Mucosa of descending colon (tissue), 3 donors: ENCODE measurements at regions not wholly inside any gene's neighbourhood (a gene's known extent, or its start where the extent isn't known, plus 50 kb on each side); places are given as distances from the start of the nearest gene placed in this dataset.

Source experiments
- ATAC-seq: fragments of 200-7000 bp; cut with Tn5 transposase; one replicate; pipeline ENCODE4 v1.9.1; 2020; ENCODE audit warnings: mild to moderate bottlenecking, moderate library complexity
- DNase-seq, 3 donors: peaks; one replicate each; pipeline ENCODE4 v3.0.0-alpha.2; 2020
- H3K36me3 ChIP-seq: fragments of 200-600 bp; one replicate; pipeline ENCODE4 v1.8.0; 2021; ENCODE audit warnings: low read depth, mild to moderate bottlenecking
- H3K4me1 ChIP-seq: fragments of 200-600 bp; one replicate; pipeline ENCODE4 v1.8.0; 2021; ENCODE audit warnings: low read depth, mild to moderate bottlenecking
- H3K4me3 ChIP-seq: fragments of 200-600 bp; one replicate; pipeline ENCODE4 v1.8.0; 2021; ENCODE audit warnings: mild to moderate bottlenecking
- H3K9me3 ChIP-seq: fragments of 200-600 bp; one replicate; pipeline ENCODE4 v1.8.0; 2021; ENCODE audit warnings: mild to moderate bottlenecking
- intact Hi-C, 2 donors: fragments of 100-400 bp; cut with DNase I in 1 of 2; cut with micrococcal nuclease in 1 of 2; formaldehyde crosslinking; loops; one replicate each; pipeline versions ENCODE4 v1.11.0 to v1.11.1; 2022; cut with DNase I, micrococcal nuclease
- TF ChIP-seq, protein P1 (sequence below): fragments of 200-600 bp; IDR thresholded peaks from one replicate; pipeline ENCODE4 v1.8.0; 2022; ENCODE audit warnings: antibody characterized with exemption, mild to moderate bottlenecking
- donor health status: DM: no; HTN: no; CAD: no; lungs with moderate emphysema.
- donor health status: DM: no; HTN: no; CAD: no.
- donor health status: DM: no; HTN: yes; CAD: no.

DNA sequence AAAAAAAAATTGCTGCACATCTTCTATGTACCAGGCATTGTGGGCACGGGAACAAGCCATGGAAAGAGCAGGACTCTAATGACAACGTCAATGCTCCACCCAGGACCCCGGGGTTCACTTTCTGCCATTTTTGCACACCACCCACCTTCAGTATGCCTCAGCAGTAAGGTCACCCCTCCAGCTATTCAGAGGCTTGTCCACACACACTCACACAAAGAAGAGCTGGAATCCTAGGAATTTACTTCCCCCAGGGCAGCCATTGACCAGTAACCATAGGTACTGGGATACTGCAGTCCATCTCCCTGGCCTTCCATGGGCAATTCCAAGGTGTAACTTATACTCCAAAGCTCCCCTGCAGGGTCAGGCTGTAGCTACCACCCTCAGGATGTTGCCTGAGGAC lies 170.8 kb downstream of the SUCLG1 start:
- ATAC-seq (no peak), DNase-seq (no peak)
- Histone ChIP-seq H3K36me3 (no peaks in the 10 kb centered on the region), H3K4me3 (no peak overlapping the region), H3K4me1 (no peaks in the 10 kb centered on the region), H3K9me3 (no peaks in the 10 kb centered on the region)
- TF ChIP-seq, protein P1, sequence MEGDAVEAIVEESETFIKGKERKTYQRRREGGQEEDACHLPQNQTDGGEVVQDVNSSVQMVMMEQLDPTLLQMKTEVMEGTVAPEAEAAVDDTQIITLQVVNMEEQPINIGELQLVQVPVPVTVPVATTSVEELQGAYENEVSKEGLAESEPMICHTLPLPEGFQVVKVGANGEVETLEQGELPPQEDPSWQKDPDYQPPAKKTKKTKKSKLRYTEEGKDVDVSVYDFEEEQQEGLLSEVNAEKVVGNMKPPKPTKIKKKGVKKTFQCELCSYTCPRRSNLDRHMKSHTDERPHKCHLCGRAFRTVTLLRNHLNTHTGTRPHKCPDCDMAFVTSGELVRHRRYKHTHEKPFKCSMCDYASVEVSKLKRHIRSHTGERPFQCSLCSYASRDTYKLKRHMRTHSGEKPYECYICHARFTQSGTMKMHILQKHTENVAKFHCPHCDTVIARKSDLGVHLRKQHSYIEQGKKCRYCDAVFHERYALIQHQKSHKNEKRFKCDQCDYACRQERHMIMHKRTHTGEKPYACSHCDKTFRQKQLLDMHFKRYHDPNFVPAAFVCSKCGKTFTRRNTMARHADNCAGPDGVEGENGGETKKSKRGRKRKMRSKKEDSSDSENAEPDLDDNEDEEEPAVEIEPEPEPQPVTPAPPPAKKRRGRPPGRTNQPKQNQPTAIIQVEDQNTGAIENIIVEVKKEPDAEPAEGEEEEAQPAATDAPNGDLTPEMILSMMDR: no peak
- intact Hi-C loops: no loop called here

- TF ChIP-seq, protein P1: no peak
- Histone ChIP-seq H3K9me3 (no peaks in the 10 kb centered on the region), H3K4me3 (no peak overlapping the region), H3K36me3 (no peaks in the 10 kb centered on the region), H3K4me1 (no peaks in the 10 kb centered on the region)
- no peak for ATAC-seq
- intact Hi-C loops: no loop called here
- DNase-seq: no peak
These were observed 172.2 kb downstream of the SUCLG1 start for GRCh38 chr2:84286878-84287277.

DNA sequence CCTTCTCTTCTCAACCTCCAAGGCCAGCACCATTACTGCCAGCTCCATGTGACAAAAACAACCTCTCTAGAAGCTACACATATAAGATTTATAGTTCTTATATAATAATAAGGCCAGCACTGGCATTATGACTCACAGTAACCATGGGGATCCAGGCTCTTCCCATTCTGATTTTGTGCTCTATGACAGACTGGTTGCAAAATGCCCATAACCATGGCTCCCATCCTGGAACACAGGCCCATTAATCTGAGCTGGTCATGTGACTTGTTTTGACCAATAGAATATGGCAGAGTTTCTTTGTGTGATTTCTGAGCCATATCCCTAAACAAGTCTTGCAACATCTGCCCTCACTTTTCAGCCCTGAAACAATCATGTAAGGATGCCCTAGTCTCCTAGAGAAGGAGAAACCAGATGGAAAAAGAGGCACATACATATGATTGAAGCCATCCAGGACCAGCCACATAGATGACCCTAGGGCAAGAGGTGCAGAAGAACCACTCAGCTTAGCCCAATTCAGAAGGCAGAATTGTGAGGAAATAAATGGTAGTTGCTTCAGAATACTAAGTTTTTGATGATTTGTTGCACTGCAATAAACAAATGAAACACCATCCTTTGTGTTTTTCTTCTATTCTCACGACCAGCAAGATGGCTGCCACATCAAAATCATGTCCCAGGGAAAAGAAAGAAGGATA lies 173.9 kb downstream of the SUCLG1 start:
- Histone ChIP-seq H3K9me3 (no peaks in the 10 kb centered on the region), H3K4me3 (no peak overlapping the region), H3K36me3 (no peaks in the 10 kb centered on the region), H3K4me1 (no peaks in the 10 kb centered on the region)
- intact Hi-C loops: no loop called here
- DNase-seq: no peak
- ATAC-seq: peak; percentile 46
- TF ChIP-seq, protein P1: no peak

GRCh38 chr2:84283506-84283905 lies 175.6 kb downstream of the SUCLG1 start:
- Histone ChIP-seq H3K4me1 (no peaks in the 10 kb centered on the region), H3K36me3 (no peaks in the 10 kb centered on the region), H3K4me3 (no peak overlapping the region), H3K9me3 (no peaks in the 10 kb centered on the region)
- intact Hi-C loops: no loop called here
- ATAC-seq (no peak), DNase-seq (no peak)
- TF ChIP-seq, protein P1: no peak

DNA sequence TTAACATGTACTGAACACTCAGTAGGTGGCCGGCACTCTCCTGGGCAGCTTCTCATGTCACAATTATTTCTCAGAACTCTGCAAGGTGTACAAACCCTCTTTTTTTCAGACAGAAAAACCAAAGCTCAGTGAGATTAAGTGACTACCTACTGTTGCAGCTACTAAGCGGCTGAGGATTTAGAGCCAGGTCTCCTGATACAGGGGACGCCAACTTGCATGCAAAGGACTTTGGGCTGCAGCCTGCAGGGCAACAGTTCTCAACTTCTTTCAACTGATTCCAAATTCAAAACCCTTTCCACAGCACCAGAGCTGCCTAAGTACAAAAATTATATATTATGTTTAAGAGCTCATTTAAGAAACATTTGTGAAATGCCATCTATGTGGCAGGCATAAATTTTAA lies 177.6 kb downstream of the SUCLG1 start:
- H3K9me3 ChIP-seq: no peaks in the 10 kb centered on the region
- TF ChIP-seq, protein P1: no peak
- no peak overlapping the region for H3K4me3 ChIP-seq
- H3K4me1 ChIP-seq: no peaks in the 10 kb centered on the region
- ATAC-seq: no peak
- intact Hi-C loops: no loop called here
- H3K36me3 ChIP-seq: no peaks in the 10 kb centered on the region
- DNase-seq: no peak

GRCh38 chr2:84280873-84281272 lies 178.2 kb downstream of the SUCLG1 start:
- ATAC-seq: no peak
- TF ChIP-seq, protein P1: no peak
- no peaks in the 10 kb centered on the region for H3K4me1 ChIP-seq
- H3K36me3 ChIP-seq: no peaks in the 10 kb centered on the region
- intact Hi-C loops: no loop called here
- no peak for DNase-seq
- H3K9me3 ChIP-seq: no peaks in the 10 kb centered on the region
- no peak overlapping the region for H3K4me3 ChIP-seq
